Body of pancreas (tissue), 4 donors: ENCODE measurements at regions not wholly inside any gene's neighbourhood (a gene's known extent, or its start where the extent isn't known, plus 50 kb on each side); places are given as distances from the start of the nearest gene placed in this dataset.

ENCODE experiments used
- ATAC-seq: fragments of 150-250 bp; one replicate; pipeline ENCODE4 v1.9.1; 2016
- DNase-seq, 4 donors: peaks; one replicate each; pipeline ENCODE4 v3.0.0-alpha.2; 2019
- H3K27ac ChIP-seq, 4 donors: fragments of 200-600 bp; sonication (generic); 1 replicate in 3 of 4; 2 replicates in 1 of 4; pipeline versions ENCODE4 v1.5.1 to v1.6.1; 2016 to 2019; ENCODE audit warnings: mild to moderate bottlenecking in 1 of 4, mixed read lengths in 1 of 4, moderate library complexity in 1 of 4
- H3K27me3 ChIP-seq, 2 donors: fragments of 200-600 bp; sonication (generic); one replicate each; pipeline ENCODE4 v1.6.0; 2016; ENCODE audit warnings: mild to moderate bottlenecking in 1 of 2
- H3K36me3 ChIP-seq, 2 donors: fragments of 200-600 bp; sonication (generic); replicated peaks in 1 of 2; 2 replicates each; pipeline ENCODE4 v1.5.1; 2016; ENCODE audit warnings: low read depth in 2 of 2; ENCODE audit not compliant: insufficient read depth in 1 of 2
- H3K4me1 ChIP-seq: fragments of 200-600 bp; sonication (generic); one replicate; pipeline ENCODE4 v1.6.0; 2016
- H3K4me3 ChIP-seq, 2 donors: fragments of 200-600 bp; sonication (generic); 1 replicate in 1 of 2; 2 replicates in 1 of 2; pipeline ENCODE4 v1.5.1; 2016 to 2019
- H3K9me3 ChIP-seq, 3 donors: fragments of 200-600 bp; sonication (generic); 1 replicate in 2 of 3; 2 replicates in 1 of 3; pipeline ENCODE4 v1.5.1; 2016
- POLR2A ChIP-seq, 3 donors: fragments of 450-650 bp; IDR thresholded peaks; one replicate each; pipeline ENCODE4 v1.6.1; 2016; ENCODE audit warnings: antibody characterized with exemption in 3 of 3, mild to moderate bottlenecking in 2 of 3
- WGBS, 2 donors: methylation state at CpG; one replicate each; pipeline ENCODE4 v1.1.5; 2017; 5-methylcytosine and 5-hydroxymethylcytosine counted together
- intact Hi-C: fragments of 100-400 bp; cut with DNase I; formaldehyde crosslinking; loops from one replicate; pipeline ENCODE4 v1.15.1; 2023
- TF ChIP-seq, protein P1 (sequence below), 7 experiments: fragments of 450-650 bp in 4 of 7; fragments of 200-600 bp in 3 of 7; sonication (generic) in 3 of 7; IDR thresholded peaks; one replicate each; pipeline ENCODE4 v1.5.1; 2016 to 2019; ENCODE audit warnings: antibody characterized with exemption in 7 of 7

DNA sequence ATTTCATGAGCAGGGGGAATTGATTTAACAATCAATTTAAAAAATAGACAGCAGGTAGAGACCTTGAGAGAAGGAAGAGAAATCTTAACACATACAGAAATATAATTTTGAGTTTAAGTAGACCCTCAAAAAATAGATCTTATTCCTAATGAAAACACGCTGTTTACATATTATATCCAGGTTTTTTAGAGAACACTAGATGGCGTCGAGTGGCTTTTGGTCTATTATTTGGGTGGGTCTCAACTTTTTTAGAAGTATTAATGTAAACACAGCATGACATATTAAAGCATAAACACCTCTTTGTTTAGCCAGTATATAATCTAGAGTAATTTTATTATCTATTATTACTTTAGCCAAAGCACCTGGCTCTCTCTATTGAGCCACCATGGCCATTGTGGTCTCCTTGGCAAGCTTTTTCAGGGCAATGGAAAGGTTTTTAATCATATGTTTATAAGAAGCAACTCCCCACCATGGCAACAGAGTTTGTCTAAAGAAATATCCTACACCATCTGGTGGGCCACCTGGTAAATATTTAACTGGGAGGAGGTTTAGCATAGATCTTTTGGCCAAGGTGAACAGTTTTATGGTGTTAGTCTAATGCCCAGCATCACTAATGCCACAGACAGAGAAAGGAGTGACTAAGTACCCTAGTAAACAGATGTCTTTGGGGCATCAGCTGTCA lies 59.7 kb upstream of the PRSS1 start:
- WGBS, 2 donors, result 58 to 65% methylated on average over 3 of the region's 3 CpGs
- intact Hi-C loops, result no loop called here
- Histone ChIP-seq H3K4me3 (no peak overlapping the region), H3K36me3 (no peaks in the 10 kb centered on the region), H3K4me1 (peaks cover 39% of the 10 kb centered on the region), H3K27ac (peak overlapping the region in 1 of 4 donors; percentile 25), H3K9me3 (no peaks in the 10 kb centered on the region), H3K27me3 (no peaks in the 10 kb centered on the region)
- no peak for TF ChIP-seq POLR2A (IDR thresholded peaks at IDR 0.05)
- TF ChIP-seq, protein P1, sequence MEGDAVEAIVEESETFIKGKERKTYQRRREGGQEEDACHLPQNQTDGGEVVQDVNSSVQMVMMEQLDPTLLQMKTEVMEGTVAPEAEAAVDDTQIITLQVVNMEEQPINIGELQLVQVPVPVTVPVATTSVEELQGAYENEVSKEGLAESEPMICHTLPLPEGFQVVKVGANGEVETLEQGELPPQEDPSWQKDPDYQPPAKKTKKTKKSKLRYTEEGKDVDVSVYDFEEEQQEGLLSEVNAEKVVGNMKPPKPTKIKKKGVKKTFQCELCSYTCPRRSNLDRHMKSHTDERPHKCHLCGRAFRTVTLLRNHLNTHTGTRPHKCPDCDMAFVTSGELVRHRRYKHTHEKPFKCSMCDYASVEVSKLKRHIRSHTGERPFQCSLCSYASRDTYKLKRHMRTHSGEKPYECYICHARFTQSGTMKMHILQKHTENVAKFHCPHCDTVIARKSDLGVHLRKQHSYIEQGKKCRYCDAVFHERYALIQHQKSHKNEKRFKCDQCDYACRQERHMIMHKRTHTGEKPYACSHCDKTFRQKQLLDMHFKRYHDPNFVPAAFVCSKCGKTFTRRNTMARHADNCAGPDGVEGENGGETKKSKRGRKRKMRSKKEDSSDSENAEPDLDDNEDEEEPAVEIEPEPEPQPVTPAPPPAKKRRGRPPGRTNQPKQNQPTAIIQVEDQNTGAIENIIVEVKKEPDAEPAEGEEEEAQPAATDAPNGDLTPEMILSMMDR (IDR thresholded peaks at IDR 0.05), result peak in 2 of 7 experiments; percentile 17 to 25
- DNase-seq (peak in 1 of 4 donors; percentile 28), ATAC-seq (peak; percentile 59)

- ATAC-seq (no peak), DNase-seq (no peak)
- H3K9me3 ChIP-seq, result no peaks in the 10 kb centered on the region
- H3K27me3 ChIP-seq, result no peaks in the 10 kb centered on the region
- TF ChIP-seq POLR2A (IDR thresholded peaks at IDR 0.05), result no peak
- TF ChIP-seq, protein P1 (IDR thresholded peaks at IDR 0.05), result no peak
- peaks cover 36% of the 10 kb centered on the region for H3K4me1 ChIP-seq
- H3K36me3 ChIP-seq, result no peaks in the 10 kb centered on the region
- H3K4me3 ChIP-seq, result no peak overlapping the region
- intact Hi-C loops, result no loop called here
- H3K27ac ChIP-seq, result no peak overlapping the region
- WGBS, 2 donors, result 85 to 87% methylated on average over 2 of the region's 2 CpGs
Observed at GRCh38 chr7:142685877-142686508, 63.3 kb upstream of the PRSS1 start.

- peaks cover 19% of the 10 kb centered on the region for H3K4me1 ChIP-seq
- peak overlapping the region in 3 of 4 donors; percentile 39 to 70 (median 46) for H3K27ac ChIP-seq
- no peaks in the 10 kb centered on the region for H3K27me3 ChIP-seq
- TF ChIP-seq, protein P1 (IDR thresholded peaks at IDR 0.05), result no peak
- no peak for TF ChIP-seq POLR2A (IDR thresholded peaks at IDR 0.05)
- WGBS, 2 donors, result 32 to 38% methylated on average over 3 of the region's 3 CpGs
- H3K36me3 ChIP-seq, result no peaks in the 10 kb centered on the region
- no peaks in the 10 kb centered on the region for H3K9me3 ChIP-seq
- DNase-seq, result peak; percentile 19 to 31 (median 23)
- peak; percentile 79 for ATAC-seq
- H3K4me3 ChIP-seq, result no peak overlapping the region
- intact Hi-C loops, result no loop called here
Observed at GRCh38 chr7:142681314-142682092, 67.8 kb upstream of the PRSS1 start.

- TF ChIP-seq, protein P1 (IDR thresholded peaks at IDR 0.05), result no peak
- no peak for TF ChIP-seq POLR2A (IDR thresholded peaks at IDR 0.05)
- H3K27ac ChIP-seq, result peak overlapping the region in 1 of 4 donors; percentile 39
- DNase-seq, result no peak
- H3K4me1 ChIP-seq, result peaks cover 29% of the 10 kb centered on the region
- H3K36me3 ChIP-seq, result no peaks in the 10 kb centered on the region
- ATAC-seq, result no peak
- H3K9me3 ChIP-seq, result no peaks in the 10 kb centered on the region
- intact Hi-C loops, result loop anchor here (10.0 kb wide), 1 partner anchor 113 kb away; no protein-coding TSS in a partner anchor
- no peak overlapping the region for H3K4me3 ChIP-seq
- H3K27me3 ChIP-seq, result no peaks in the 10 kb centered on the region
- WGBS, 2 donors, result 34 to 42% methylated on average over 2 of the region's 2 CpGs
Observed at GRCh38 chr7:142671506-142671905, 77.8 kb upstream of the PRSS1 start.
